ENCODE measurements at regions not wholly inside any gene's neighbourhood (a gene's known extent, or its start where the extent isn't known, plus 50 kb on each side); places are given as distances from the start of the nearest gene placed in this dataset.
A peak's percentile ranks its signal among the peaks of the same experiment; 100 is the strongest.

- WGBS, result 98% methylated on average over 16 of the region's 16 CpGs
- no peaks in the 10 kb centered on the region for H3K9me3 ChIP-seq
- no peak overlapping the region for H3K27ac ChIP-seq
- no peak overlapping the region for H3K4me3 ChIP-seq
- H3K27me3 ChIP-seq (replicated peaks; ENCODE audit: insufficient read depth), result no peaks in the 10 kb centered on the region
- no peaks in the 10 kb centered on the region for H3K4me1 ChIP-seq (replicated peaks)
- TF ChIP-seq POLR2A (IDR thresholded peaks at IDR 0.05) (no peak), CTCF (IDR thresholded peaks at IDR 0.05) (no peak), POLR2AphosphoS5 (IDR thresholded peaks at IDR 0.05) (no peak)
- DNase-seq (ENCODE audit: low spot score), result no peak
- intact Hi-C loops (cut with DNase I), result no loop called here
- H3K36me3 ChIP-seq, result no peaks in the 10 kb centered on the region
These were observed 1551.2 kb downstream of the AACS start for GRCh38 chr12:126616441-126616840.

- Histone ChIP-seq H3K36me3 (no peaks in the 10 kb centered on the region), H3K9me3 (no peaks in the 10 kb centered on the region), H3K4me3 (no peak overlapping the region), H3K27me3 (replicated peaks; ENCODE audit: insufficient read depth) (no peaks in the 10 kb centered on the region), H3K4me1 (replicated peaks) (no peaks in the 10 kb centered on the region), H3K27ac (no peak overlapping the region)
- DNase-seq (ENCODE audit: low spot score), result no peak
- TF ChIP-seq CTCF (IDR thresholded peaks at IDR 0.05) (peak in 1 of 4 experiments; percentile 23), POLR2AphosphoS5 (IDR thresholded peaks at IDR 0.05) (no peak)
- intact Hi-C loops (cut with DNase I), result no loop called here
- WGBS, result 95% methylated on average over 5 of the region's 5 CpGs
These were observed 1552.1 kb downstream of the AACS start for GRCh38 chr12:126617312-126617711.

GRCh38 chr12:126627596-126627995, 1562.4 kb downstream of the AACS start:
- Histone ChIP-seq H3K27ac (no peak overlapping the region), H3K9me3 (no peaks in the 10 kb centered on the region), H3K36me3 (no peaks in the 10 kb centered on the region), H3K27me3 (replicated peaks; ENCODE audit: insufficient read depth) (no peaks in the 10 kb centered on the region), H3K4me3 (no peak overlapping the region), H3K4me1 (replicated peaks) (no peaks in the 10 kb centered on the region)
- no peak for DNase-seq (ENCODE audit: low spot score)
- intact Hi-C loops (cut with DNase I), result no loop called here
- TF ChIP-seq POLR2A (IDR thresholded peaks at IDR 0.05) (no peak), POLR2AphosphoS5 (IDR thresholded peaks at IDR 0.05) (no peak), CTCF (IDR thresholded peaks at IDR 0.05) (no peak)
- WGBS, result 45% methylated on average over 4 of the region's 4 CpGs

GRCh38 chr12:126636821-126637220, 1571.6 kb downstream of the AACS start:
- Histone ChIP-seq H3K4me3 (no peak overlapping the region), H3K27ac (no peak overlapping the region), H3K9me3 (no peaks in the 10 kb centered on the region), H3K4me1 (replicated peaks) (no peaks in the 10 kb centered on the region), H3K36me3 (no peaks in the 10 kb centered on the region), H3K27me3 (replicated peaks; ENCODE audit: insufficient read depth) (no peaks in the 10 kb centered on the region)
- TF ChIP-seq POLR2AphosphoS5 (IDR thresholded peaks at IDR 0.05) (no peak), POLR2A (IDR thresholded peaks at IDR 0.05) (no peak), CTCF (IDR thresholded peaks at IDR 0.05) (no peak)
- no peak for DNase-seq (ENCODE audit: low spot score)
- intact Hi-C loops (cut with DNase I), result no loop called here
- WGBS, result 76% methylated on average over 4 of the region's 4 CpGs

- no peak for TF ChIP-seq CTCF (IDR thresholded peaks at IDR 0.05)
- no peak for TF ChIP-seq POLR2A (IDR thresholded peaks at IDR 0.05)
- TF ChIP-seq POLR2AphosphoS5 (IDR thresholded peaks at IDR 0.05), result no peak
- intact Hi-C loops (cut with DNase I), result no loop called here
- no peak overlapping the region for H3K4me3 ChIP-seq
- 71% methylated on average over 2 of the region's 2 CpGs for whole genome bisulfite sequencing
- no peak for DNase-seq (ENCODE audit: low spot score)
- no peaks in the 10 kb centered on the region for H3K36me3 ChIP-seq
- no peaks in the 10 kb centered on the region for H3K4me1 ChIP-seq (replicated peaks)
- no peak overlapping the region for H3K27ac ChIP-seq
- H3K9me3 ChIP-seq, result no peaks in the 10 kb centered on the region
- no peaks in the 10 kb centered on the region for H3K27me3 ChIP-seq (replicated peaks; ENCODE audit: insufficient read depth)
These were observed 1579.2 kb downstream of the AACS start for GRCh38 chr12:126644236-126645020.

Data from prostate gland (tissue), 2 donors.